ENCODE measurements at regions not wholly inside any gene's neighbourhood (a gene's known extent, or its start where the extent isn't known, plus 50 kb on each side); places are given as distances from the start of the nearest gene placed in this dataset.

DNA sequence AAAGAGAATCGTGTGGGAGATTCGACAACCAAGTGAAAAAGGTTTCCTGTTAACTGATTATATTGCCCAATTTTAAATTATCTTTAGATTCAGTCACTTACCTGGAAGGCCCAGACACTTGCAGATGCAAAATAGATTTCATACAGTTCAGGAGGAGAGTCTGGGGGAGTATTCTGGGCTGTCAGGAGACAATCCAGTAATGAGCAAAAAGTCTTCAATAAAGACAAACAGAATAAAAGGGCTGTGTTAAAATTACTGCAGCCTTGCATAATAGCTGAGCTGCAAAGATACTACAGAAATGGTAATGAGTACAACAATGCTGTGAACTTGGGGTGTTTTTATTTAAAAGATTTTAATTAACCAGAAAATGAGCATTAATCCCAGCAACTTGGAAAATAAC, 303.6 kb downstream of the SP3 start:
- TF ChIP-seq, protein P1, sequence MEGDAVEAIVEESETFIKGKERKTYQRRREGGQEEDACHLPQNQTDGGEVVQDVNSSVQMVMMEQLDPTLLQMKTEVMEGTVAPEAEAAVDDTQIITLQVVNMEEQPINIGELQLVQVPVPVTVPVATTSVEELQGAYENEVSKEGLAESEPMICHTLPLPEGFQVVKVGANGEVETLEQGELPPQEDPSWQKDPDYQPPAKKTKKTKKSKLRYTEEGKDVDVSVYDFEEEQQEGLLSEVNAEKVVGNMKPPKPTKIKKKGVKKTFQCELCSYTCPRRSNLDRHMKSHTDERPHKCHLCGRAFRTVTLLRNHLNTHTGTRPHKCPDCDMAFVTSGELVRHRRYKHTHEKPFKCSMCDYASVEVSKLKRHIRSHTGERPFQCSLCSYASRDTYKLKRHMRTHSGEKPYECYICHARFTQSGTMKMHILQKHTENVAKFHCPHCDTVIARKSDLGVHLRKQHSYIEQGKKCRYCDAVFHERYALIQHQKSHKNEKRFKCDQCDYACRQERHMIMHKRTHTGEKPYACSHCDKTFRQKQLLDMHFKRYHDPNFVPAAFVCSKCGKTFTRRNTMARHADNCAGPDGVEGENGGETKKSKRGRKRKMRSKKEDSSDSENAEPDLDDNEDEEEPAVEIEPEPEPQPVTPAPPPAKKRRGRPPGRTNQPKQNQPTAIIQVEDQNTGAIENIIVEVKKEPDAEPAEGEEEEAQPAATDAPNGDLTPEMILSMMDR (IDR thresholded peaks at IDR 0.05 in 8 of 11, conservative IDR thresholded peaks at IDR 0.05 in 3 of 11): no peak
- TF ChIP-seq POLR2A (IDR thresholded peaks at IDR 0.05): no peak
